Adrenal gland (tissue), 5 donors: ENCODE measurements at regions not wholly inside any gene's neighbourhood (a gene's known extent, or its start where the extent isn't known, plus 50 kb on each side); places are given as distances from the start of the nearest gene placed in this dataset.

Experiments
- CTCF ChIP-seq, 6 experiments: fragments of 450-650 bp in 4 of 6; fragments of 200-600 bp in 2 of 6; sonication (generic) in 1 of 6; IDR thresholded peaks; 1 replicate in 5 of 6; 2 replicates in 1 of 6; pipeline versions ENCODE4 v1.5.1 to v1.8.0; 2016 to 2021; ENCODE audit warnings: antibody characterized with exemption in 6 of 6, mild to moderate bottlenecking in 2 of 6, moderate library complexity in 1 of 6
- POLR2A ChIP-seq, 2 donors: fragments of 450-650 bp; IDR thresholded peaks; one replicate each; pipeline ENCODE4 v1.6.1; 2017; ENCODE audit warnings: antibody characterized with exemption in 2 of 2, mild to moderate bottlenecking in 2 of 2, moderate library complexity in 1 of 2
- donor health status: DM: no; HTN: no; CAD: no.

DNA sequence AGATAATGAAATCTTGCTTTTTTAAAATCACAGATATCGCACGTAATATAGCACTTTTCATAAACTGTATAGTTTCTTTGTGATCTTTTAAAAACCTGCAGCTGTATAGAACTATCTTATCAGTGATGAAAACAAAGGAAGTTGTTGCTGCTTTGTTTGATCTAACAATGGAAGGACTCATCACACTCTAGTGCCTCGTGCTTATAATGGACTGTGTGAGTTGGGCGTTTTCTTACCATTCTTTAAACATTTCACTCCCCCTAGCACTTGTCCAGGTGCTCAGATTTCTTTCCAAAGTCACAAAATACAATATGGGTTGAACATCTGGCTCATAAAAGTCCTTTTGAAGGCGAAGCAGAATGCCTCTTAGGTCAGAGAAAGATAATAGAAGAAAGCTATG, 94.8 kb upstream of the SPATS2L start:
- no peak for TF ChIP-seq POLR2A (IDR thresholded peaks at IDR 0.05)
- TF ChIP-seq CTCF (IDR thresholded peaks at IDR 0.05): no peak
